ENCODE measurements at regions not wholly inside any gene's neighbourhood (a gene's known extent, or its start where the extent isn't known, plus 50 kb on each side); places are given as distances from the start of the nearest gene placed in this dataset.

GRCh38 chr7:47698386-47698785 is 116.5 kb upstream of the TNS3 start:
- TF ChIP-seq, protein P1, sequence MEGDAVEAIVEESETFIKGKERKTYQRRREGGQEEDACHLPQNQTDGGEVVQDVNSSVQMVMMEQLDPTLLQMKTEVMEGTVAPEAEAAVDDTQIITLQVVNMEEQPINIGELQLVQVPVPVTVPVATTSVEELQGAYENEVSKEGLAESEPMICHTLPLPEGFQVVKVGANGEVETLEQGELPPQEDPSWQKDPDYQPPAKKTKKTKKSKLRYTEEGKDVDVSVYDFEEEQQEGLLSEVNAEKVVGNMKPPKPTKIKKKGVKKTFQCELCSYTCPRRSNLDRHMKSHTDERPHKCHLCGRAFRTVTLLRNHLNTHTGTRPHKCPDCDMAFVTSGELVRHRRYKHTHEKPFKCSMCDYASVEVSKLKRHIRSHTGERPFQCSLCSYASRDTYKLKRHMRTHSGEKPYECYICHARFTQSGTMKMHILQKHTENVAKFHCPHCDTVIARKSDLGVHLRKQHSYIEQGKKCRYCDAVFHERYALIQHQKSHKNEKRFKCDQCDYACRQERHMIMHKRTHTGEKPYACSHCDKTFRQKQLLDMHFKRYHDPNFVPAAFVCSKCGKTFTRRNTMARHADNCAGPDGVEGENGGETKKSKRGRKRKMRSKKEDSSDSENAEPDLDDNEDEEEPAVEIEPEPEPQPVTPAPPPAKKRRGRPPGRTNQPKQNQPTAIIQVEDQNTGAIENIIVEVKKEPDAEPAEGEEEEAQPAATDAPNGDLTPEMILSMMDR (IDR thresholded peaks at IDR 0.05; ENCODE audit: low read depth, low read length), result no peak
- Histone ChIP-seq H3K4me1 (no peaks in the 10 kb centered on the region), H3K4me3 (ENCODE audit: low read depth, low read length) (no peak overlapping the region), H3K9me3 (no peaks in the 10 kb centered on the region), H3K27me3 (no peaks in the 10 kb centered on the region), H3K36me3 (no peaks in the 10 kb centered on the region)
- no peak for DNase-seq

DNA sequence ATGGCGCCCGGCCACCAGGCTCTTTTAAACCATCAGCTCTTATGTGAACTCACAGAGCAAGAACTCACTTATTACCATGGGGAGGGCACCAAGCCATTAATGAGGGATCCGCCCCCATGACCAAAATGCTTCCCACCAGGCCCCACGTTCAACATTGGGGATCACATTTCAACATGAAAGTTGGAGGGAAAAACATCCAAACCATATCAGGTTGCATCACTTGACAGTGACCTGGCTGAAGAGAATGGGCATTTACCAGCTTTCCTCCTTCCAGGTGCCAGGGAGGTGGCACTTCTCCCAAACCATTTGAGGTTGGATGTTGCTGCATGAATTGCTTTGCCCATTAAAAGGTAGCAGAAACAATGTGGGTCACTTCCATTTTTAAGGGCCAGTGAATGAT is 115.6 kb upstream of the TNS3 start:
- TF ChIP-seq, protein P1 (IDR thresholded peaks at IDR 0.05; ENCODE audit: low read depth, low read length), result no peak
- Histone ChIP-seq H3K36me3 (no peaks in the 10 kb centered on the region), H3K4me1 (no peaks in the 10 kb centered on the region), H3K27me3 (no peaks in the 10 kb centered on the region), H3K9me3 (no peaks in the 10 kb centered on the region), H3K4me3 (ENCODE audit: low read depth, low read length) (no peak overlapping the region)
- DNase-seq, result no peak

DNA sequence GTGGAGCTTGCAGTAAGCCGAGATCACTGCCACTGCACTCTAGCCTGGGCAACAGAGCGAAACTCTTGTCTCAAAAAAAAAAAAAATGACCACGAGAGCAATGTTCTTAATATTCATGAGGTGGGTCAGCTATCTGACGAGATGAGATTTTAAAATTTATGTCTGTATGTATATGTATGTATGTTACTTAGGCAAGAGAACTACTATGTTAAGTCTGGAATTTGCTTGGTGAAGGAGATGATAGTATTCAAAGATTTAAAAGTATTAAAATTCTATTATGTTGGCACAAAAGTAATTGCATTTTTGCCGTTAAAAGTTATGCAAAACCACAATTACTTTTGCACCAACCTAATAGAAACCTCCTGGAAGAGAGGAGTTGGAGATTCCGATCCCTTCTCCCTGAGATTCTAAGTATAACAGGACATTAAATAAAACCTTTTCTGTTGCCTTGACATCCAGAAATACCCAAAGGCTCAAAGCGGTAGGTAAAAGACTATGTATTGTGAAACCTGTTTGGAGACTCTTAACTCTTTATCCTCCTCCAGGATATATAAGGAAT is 114.3 kb upstream of the TNS3 start:
- TF ChIP-seq, protein P1 (IDR thresholded peaks at IDR 0.05; ENCODE audit: low read depth, low read length), result no peak
- Histone ChIP-seq H3K27me3 (no peaks in the 10 kb centered on the region), H3K4me3 (ENCODE audit: low read depth, low read length) (no peak overlapping the region), H3K36me3 (no peaks in the 10 kb centered on the region), H3K4me1 (no peaks in the 10 kb centered on the region), H3K9me3 (no peaks in the 10 kb centered on the region)
- DNase-seq, result no peak

DNA sequence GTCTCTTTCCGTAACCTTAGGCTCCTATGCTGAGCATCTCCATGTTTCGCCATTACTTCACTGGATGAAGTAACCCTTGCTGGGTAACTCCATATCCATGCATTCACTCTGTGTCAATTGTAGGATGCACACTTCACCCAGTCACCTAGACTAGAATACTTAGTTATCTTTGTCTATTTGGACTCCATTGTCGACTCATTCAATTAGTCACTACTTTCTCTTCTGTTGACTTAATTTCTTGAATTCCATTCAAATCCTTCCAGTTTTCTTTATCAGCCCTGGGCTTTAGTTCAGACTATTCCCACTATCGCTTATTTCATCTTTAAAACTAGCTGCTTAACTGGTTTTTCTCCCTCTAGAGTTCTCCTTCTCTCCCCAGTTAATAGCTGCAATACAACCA is 111.3 kb upstream of the TNS3 start:
- H3K27me3 ChIP-seq, result no peaks in the 10 kb centered on the region
- no peaks in the 10 kb centered on the region for H3K9me3 ChIP-seq
- no peaks in the 10 kb centered on the region for H3K36me3 ChIP-seq
- no peak for DNase-seq
- H3K4me1 ChIP-seq, result no peaks in the 10 kb centered on the region
- TF ChIP-seq, protein P1 (IDR thresholded peaks at IDR 0.05; ENCODE audit: low read depth, low read length), result no peak
- H3K4me3 ChIP-seq (ENCODE audit: low read depth, low read length), result no peak overlapping the region

DNA sequence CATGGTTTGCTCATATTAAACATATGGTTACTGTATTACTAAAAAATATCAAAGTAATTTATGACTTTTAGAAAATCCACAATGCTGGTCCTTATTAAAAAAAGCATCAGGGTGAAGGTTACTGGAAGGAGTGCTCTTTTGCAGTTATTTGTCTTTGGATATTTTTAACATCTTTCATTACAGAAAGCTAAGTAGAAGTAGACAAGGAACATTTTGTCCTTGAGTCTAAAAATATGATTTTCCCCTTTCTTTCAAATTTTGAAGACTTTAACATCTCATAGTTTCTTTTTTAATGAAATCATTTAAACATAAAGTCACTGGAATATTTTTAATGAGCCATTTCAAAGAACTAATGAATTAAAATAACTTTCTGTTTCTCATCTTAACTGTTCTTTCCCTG is 110.1 kb upstream of the TNS3 start:
- no peak for DNase-seq
- no peaks in the 10 kb centered on the region for H3K4me1 ChIP-seq
- no peaks in the 10 kb centered on the region for H3K9me3 ChIP-seq
- TF ChIP-seq, protein P1 (IDR thresholded peaks at IDR 0.05; ENCODE audit: low read depth, low read length), result no peak
- no peak overlapping the region for H3K4me3 ChIP-seq (ENCODE audit: low read depth, low read length)
- no peaks in the 10 kb centered on the region for H3K36me3 ChIP-seq
- no peaks in the 10 kb centered on the region for H3K27me3 ChIP-seq

DNA sequence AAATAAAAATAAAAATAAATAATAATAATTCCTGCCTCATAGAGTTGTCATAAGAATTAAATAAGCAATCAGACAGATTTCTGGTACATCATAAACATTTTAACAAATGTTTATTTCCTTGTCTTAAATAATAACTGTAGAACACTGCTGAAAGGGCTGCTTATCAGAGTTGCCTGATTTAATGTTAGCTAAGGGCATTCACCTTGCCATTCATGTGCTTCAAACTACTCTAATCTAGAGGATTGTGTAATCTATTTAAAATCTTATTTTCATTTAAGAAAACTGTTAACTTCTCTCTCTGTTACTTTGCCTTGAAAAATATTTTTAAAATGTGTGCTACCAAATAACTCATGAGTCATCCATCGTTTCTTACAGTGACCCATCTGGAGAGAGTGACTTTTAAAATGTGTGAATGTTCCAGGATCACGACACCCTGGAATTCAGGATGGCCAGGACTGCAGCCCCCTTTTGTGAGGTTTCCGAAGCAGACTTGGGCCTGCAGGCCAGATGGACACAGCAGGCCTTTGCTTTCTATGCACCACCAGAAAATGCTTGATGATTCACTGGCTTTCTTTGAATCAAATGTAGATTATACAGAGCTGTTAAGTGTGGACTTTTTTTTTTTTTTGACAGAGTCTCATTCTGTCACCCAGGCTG is 109.1 kb upstream of the TNS3 start:
- H3K4me3 ChIP-seq (ENCODE audit: low read depth, low read length), result no peak overlapping the region
- H3K9me3 ChIP-seq, result no peaks in the 10 kb centered on the region
- TF ChIP-seq, protein P1 (IDR thresholded peaks at IDR 0.05; ENCODE audit: low read depth, low read length), result no peak
- H3K4me1 ChIP-seq, result no peaks in the 10 kb centered on the region
- H3K27me3 ChIP-seq, result no peaks in the 10 kb centered on the region
- no peaks in the 10 kb centered on the region for H3K36me3 ChIP-seq
- no peak for DNase-seq

Data from BE2C (cell line).